ENCODE measurements at regions not wholly inside any gene's neighbourhood (a gene's known extent, or its start where the extent isn't known, plus 50 kb on each side); places are given as distances from the start of the nearest gene placed in this dataset.
"Not testable (repeated sequence)": the region's sequence is repeated elsewhere in the genome, so short reads cannot be mapped to it uniquely, and the experiment has no call there.

GRCh38 chr2:207409517-207409916 lies 120.2 kb upstream of the CREB1 start:
- DNase-seq = no peak

DNA sequence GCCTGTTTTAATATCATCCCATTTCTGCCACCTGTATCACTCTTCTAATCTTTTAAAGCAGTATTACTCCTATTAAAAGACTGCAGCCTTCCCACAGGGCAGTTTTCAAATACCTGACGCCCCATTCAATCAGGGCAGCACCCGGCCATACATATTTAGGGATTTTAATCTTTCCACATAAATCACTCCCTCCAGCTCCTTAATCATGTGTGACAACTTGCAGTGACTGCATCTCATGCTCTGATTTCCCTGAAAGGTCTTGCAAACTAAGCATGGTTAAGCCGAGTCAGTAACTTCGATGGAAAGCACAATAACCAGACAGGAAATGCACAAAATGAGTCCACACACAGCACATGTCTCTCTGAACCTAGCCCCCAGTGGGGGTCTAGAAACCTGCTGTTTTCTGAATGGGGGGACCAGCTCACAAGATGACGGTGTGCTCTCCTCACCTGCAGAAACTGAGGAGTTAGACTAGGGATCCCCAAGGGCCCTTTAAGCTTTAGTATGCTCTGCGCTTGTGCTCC lies 116.9 kb upstream of the CREB1 start:
- DNase-seq = no peak

- no peak for DNase-seq
Observed at GRCh38 chr2:207413376-207413907, 116.3 kb upstream of the CREB1 start.

- no peak for DNase-seq
Observed at GRCh38 chr2:207416111-207416510, 113.7 kb upstream of the CREB1 start.

GRCh38 chr2:207416900-207417299 lies 112.9 kb upstream of the CREB1 start:
- DNase-seq = no peak

GRCh38 chr2:207417301-207417718 lies 112.5 kb upstream of the CREB1 start:
- no peak for DNase-seq

DNA sequence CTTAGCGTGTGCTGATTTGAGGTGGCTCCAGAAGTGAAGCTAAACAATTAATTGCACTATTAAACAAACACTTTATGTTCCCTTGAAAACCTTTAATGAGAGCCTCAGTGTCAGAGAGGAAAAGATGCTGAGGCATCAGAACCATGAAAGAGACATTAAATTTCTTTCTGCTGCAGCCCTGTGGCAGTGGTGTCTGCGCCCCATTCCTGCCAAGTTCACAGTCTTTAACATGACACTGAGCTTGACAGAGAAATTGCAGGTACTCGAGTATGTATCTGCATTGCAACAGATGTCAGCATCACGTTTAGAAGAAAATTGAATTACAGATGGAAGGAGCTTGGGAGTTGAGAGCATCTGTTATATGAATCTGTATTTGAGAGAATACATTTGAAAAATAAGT lies 111.3 kb upstream of the CREB1 start:
- no peak for DNase-seq

DNA sequence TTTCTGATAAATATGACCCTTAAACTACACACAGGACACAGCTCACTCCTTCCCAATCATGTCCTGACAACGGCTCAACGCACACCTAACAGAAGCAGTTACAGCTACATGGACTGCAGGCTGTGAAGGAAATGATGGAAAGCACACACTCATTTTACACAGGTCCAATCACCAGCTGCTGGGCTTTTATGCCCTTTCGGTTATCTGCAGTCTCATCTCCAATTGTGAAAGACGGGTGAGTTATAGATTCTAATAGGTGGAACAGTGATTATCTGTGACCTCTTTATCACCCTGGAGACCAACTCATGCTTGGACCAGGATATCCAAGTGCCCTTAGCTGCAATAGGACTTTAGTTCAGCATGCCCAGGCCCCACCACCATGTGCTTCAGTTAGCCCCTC lies 110.4 kb upstream of the CREB1 start:
- no peak for DNase-seq

- no peak for DNase-seq
Observed at GRCh38 chr2:207421671-207422070, 108.1 kb upstream of the CREB1 start.

DNA sequence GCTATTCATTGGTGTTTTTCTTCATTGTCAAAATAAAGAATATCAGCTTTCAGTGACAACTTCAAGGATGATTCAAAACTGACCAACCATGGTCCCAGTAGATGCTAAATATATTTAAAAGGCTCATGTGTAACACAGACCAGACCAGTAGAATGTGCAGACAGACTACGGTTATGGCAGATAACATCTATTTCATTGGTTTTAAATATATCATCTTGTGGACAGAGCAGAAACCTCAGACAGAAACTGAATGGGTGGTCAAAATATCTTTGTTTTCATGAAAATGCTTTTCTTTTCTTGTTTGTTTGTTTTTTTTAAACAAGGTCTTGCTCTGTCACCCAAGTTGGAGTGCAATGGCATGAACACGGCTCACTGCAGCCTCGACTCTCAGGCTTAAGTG lies 107.4 kb upstream of the CREB1 start:
- no peak for DNase-seq

- DNase-seq = no peak
Observed at GRCh38 chr2:207423886-207424285, 105.9 kb upstream of the CREB1 start.

DNA sequence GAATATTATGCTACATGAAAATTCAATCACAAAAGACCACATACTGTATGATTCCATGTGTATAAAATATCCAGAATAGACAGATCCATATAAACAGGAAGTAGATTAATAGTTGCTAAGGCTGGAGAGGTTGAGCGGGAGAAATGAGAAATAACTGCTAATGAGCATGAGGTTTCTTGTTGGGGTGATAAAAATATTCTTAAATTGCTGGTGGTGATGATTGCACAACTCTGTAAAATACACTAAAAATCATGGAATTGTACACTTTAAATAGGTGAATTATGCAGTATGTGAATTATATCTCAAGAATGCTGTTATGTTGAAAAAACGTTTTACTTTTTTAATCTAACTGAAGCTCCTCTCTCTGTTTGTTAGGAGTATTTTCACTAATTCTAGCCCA lies 101.8 kb upstream of the CREB1 start:
- DNase-seq = no peak

DNA sequence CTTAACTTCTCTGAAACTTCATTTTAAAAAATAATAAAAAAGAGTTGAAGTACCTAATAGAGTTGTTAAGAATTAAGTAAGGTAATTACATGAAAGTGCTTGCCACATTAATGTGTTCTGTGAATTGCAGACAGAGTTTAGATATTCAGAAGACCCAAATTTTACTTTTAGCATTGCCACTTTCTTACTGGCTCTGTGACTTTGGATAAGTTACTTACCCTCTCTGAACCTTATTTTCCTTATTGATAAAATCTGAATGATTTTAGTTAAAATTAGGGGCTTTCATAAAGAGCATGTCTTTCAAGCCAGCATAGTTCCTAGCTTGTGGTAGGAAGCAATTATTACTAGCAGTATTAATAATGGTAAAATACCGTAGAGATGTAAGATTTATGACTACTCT lies 101.2 kb upstream of the CREB1 start:
- no peak for DNase-seq

GRCh38 chr2:207432453-207432852 lies 97.3 kb upstream of the CREB1 start:
- no peak for DNase-seq

- no peak for DNase-seq
Observed at GRCh38 chr2:207434306-207434705, 95.5 kb upstream of the CREB1 start.

DNA sequence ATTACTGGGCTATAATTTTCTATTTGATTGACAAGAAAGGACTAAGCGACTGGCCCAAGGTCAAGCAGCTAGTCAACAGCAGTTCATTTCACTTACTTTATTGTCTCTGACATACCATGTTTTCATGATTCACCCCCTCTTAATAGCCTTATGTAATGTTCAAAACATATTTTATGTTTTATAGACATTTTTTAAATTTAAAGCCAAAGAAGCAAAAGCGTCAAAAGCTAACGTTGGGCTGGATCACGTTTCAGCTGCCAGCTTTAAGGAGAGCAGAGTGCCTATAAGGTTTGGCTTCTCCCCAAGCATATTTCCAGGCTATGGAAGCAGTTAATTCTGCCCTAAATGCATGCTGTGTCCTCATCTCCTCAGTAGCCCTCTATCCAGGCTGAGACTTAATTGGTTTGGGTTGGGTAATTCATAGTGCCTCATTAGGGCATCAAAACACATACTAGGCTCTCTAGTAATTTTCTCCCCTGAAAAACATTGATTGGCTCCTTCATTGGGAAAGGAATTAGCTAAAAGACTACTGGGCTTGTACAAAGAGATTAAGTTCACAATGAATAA lies 94.8 kb upstream of the CREB1 start:
- no peak for DNase-seq

- DNase-seq = no peak
Observed at GRCh38 chr2:207437136-207437523, 92.6 kb upstream of the CREB1 start.

DNA sequence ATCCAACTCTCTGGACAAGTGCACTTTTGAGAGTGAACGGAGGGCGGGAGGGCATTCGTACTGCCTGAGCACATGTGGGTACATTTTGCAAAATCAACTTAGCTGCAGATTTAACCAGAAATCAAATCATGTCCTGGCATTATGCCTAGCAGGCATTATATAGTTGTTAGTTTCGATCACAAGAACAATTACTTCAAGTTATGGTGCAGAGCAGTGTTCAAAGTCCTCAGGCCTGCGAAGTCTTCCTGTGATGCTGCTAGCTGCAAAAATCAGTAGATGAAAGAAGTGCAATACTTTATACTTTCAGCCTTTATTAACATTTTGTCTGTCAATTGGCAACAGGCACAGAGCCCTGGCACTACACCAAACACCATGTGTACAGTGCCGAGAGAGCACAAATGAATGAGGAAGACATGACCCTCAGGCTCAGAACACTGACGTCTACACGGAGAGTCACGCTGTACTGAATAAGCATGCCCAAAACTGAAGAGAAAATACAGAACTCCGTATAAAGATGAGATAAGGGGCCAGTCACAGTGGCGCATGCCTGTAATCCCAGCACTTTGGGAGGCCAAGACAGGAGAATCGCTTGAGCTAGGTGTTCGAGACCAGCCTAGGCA lies 92.1 kb upstream of the CREB1 start:
- DNase-seq = no peak

- no peak for DNase-seq
Observed at GRCh38 chr2:207438414-207439126, 91.2 kb upstream of the CREB1 start.

DNA sequence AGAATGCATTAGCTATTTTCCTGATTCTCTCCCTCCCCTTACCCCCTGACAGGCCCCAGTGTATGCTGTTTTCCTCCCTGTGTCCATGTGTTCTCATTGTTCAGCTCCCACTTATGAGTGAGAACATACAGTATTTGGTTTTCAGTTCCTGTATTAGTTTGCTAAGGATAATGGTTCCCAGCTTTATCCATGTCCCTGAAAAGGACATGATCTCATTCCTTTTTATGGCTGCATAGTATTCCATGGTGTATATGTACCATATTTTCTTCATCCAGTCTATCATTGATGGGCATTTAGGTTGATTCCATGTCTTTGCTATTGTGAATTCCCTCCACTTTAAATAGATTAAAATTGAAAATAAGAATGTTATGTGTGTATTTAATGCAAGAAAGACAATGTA lies 89.9 kb upstream of the CREB1 start:
- DNase-seq = not testable (repeated sequence)

- no peak for DNase-seq
Observed at GRCh38 chr2:207444756-207445155, 85.0 kb upstream of the CREB1 start.

DNA sequence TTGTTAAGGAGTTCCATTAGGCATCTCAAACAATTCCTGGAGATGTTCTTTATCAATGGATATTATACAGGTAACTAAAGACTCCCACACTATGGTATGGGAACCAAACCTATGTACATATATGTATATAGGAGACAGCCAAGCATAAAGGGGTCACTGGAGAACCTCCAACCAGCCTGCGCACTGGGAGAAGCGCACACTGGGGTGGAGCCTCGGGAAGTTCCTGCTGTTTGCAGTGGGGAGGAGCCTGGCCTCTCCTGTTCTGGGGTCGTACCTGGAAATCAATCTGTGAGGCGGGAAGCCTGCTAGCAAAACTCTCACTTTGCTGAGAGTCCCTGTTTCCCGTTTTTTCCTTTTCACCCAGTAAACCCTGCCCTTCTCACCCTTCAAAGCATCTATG lies 83.1 kb upstream of the CREB1 start:
- no peak for DNase-seq

DNA sequence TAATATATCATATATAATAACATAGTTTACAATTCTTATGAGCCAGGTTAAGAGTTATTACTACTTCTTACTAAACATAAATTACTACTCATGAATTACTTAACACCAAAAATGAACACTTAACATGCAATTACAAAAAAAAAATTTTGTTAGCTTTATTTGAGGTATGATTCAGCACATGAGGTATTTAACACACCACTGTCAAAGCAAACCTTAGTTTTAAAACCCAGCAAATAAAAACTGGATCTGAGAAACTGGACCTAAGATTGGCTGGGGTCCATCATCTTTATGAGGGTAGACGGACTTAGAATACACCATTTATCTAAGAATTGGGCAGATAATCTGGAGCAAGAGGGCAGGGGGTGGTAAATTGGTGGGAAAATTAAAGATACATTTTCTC lies 81.8 kb upstream of the CREB1 start:
- no peak for DNase-seq
